Colonic mucosa (tissue), 4 donors: ENCODE measurements at regions not wholly inside any gene's neighbourhood (a gene's known extent, or its start where the extent isn't known, plus 50 kb on each side); places are given as distances from the start of the nearest gene placed in this dataset.

Experiments used
- DNase-seq: peaks from one replicate; pipeline ENCODE4 v3.0.0-alpha.2; 2020
- H3K27ac ChIP-seq: fragments of 200-600 bp; one replicate; pipeline ENCODE4 v1.8.0; 2021
- H3K27me3 ChIP-seq: fragments of 200-600 bp; one replicate; pipeline ENCODE4 v1.8.0; 2021
- H3K36me3 ChIP-seq: fragments of 200-600 bp; one replicate; pipeline ENCODE4 v1.8.0; 2021
- H3K4me1 ChIP-seq: fragments of 200-600 bp; one replicate; pipeline ENCODE4 v1.8.0; 2021; ENCODE audit warnings: mild to moderate bottlenecking
- H3K4me3 ChIP-seq: fragments of 200-600 bp; one replicate; pipeline ENCODE4 v1.8.0; 2021
- H3K9ac ChIP-seq, 2 donors: one replicate each; pipeline ENCODE4 v1.7.0; 2013; ENCODE audit warnings: control low read depth in 2 of 2, low read depth in 2 of 2, low read length in 2 of 2
- H3K9me3 ChIP-seq: fragments of 200-600 bp; one replicate; pipeline ENCODE4 v1.8.0; 2021
- CTCF ChIP-seq: fragments of 200-600 bp; IDR thresholded peaks from one replicate; pipeline ENCODE4 v1.8.0; 2022; ENCODE audit warnings: antibody characterized with exemption, mild to moderate bottlenecking
- intact Hi-C: fragments of 100-400 bp; cut with DNase I; formaldehyde crosslinking; loops from one replicate; pipeline ENCODE4 v1.14.1; 2022
- donor health status: healthy.
- donor health status: DM: no; HTN: no; CAD: no.
- donor health status: DM: no; HTN: no; CAD: no.

GRCh38 chr17:5843366-5844026 is 226.7 kb upstream of the WSCD1 start:
- H3K9ac ChIP-seq, result no peak overlapping the region
- H3K4me3 ChIP-seq, result no peak overlapping the region
- no peak for DNase-seq
- H3K27me3 ChIP-seq, result no peaks in the 10 kb centered on the region
- intact Hi-C loops, result no loop called here
- H3K4me1 ChIP-seq, result no peaks in the 10 kb centered on the region
- TF ChIP-seq CTCF, result no peak
- H3K36me3 ChIP-seq, result no peaks in the 10 kb centered on the region
- no peaks in the 10 kb centered on the region for H3K9me3 ChIP-seq
- no peak overlapping the region for H3K27ac ChIP-seq

DNA sequence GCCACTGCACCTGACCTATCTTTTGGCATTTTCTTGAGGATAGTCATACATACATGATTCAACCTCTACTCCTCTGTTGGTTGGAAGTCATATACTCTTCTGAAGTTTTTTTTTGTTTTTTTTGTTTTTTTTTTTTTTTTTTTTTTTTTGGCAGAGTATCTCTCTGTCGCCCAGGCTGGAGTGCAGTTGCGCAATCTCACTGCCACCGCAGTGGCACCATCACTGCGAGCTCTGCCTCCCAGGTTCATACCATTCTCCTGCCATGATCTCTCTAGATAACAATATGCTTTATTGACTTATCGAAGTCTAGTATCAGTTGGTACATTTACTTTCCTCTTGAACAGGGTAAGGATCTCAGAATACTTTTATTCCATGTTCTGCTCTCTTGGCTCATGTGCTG is 224.2 kb upstream of the WSCD1 start:
- Histone ChIP-seq H3K27me3 (no peaks in the 10 kb centered on the region), H3K9ac (no peak overlapping the region), H3K36me3 (no peaks in the 10 kb centered on the region), H3K4me3 (no peak overlapping the region), H3K27ac (no peak overlapping the region), H3K4me1 (no peaks in the 10 kb centered on the region), H3K9me3 (no peaks in the 10 kb centered on the region)
- DNase-seq, result no peak
- intact Hi-C loops, result no loop called here
- no peak for TF ChIP-seq CTCF

DNA sequence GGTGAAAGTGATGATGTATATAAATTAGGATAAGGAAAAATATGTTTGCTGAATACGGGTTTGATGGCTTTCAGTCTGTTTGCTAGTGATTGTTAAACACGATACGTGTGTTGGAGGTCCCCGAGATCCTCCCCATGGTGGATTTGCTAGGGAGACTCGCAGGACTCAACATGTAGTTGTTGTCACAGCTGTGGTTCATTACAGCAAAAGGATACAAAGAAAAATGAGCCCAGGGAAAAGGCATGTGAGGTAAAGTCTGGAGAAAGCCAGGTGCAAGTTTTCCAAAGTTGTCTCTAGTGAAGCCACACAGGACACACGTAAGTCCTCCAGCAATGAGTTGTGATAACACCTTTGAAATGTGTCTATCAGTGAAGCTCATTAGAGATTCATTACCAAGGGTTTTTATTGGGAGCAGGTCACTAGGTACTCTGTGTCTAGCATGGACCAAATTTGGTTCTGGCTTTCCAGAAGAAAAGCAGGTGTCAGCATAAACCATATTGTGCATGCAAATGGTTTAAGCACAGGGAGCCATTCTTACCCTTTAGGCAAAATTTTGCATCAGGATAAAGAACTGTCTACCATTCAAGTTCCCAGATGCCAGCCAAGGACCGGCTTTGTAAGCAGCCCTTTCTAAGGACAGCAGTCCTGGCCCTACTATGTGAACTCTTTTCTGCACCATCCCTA is 215.2 kb upstream of the WSCD1 start:
- no peak for DNase-seq
- intact Hi-C loops, result no loop called here
- no peaks in the 10 kb centered on the region for H3K27me3 ChIP-seq
- no peaks in the 10 kb centered on the region for H3K4me1 ChIP-seq
- H3K27ac ChIP-seq, result no peak overlapping the region
- no peaks in the 10 kb centered on the region for H3K36me3 ChIP-seq
- TF ChIP-seq CTCF, result no peak
- no peak overlapping the region for H3K9ac ChIP-seq
- H3K9me3 ChIP-seq, result no peaks in the 10 kb centered on the region
- H3K4me3 ChIP-seq, result no peak overlapping the region

- H3K9ac ChIP-seq, result no peak overlapping the region
- no peak for DNase-seq
- H3K4me1 ChIP-seq, result no peaks in the 10 kb centered on the region
- H3K27me3 ChIP-seq, result no peaks in the 10 kb centered on the region
- TF ChIP-seq CTCF, result no peak
- H3K9me3 ChIP-seq, result no peaks in the 10 kb centered on the region
- no peak overlapping the region for H3K4me3 ChIP-seq
- intact Hi-C loops, result no loop called here
- no peaks in the 10 kb centered on the region for H3K36me3 ChIP-seq
- no peak overlapping the region for H3K27ac ChIP-seq
These were observed 208.9 kb upstream of the WSCD1 start for GRCh38 chr17:5861246-5861645.

DNA sequence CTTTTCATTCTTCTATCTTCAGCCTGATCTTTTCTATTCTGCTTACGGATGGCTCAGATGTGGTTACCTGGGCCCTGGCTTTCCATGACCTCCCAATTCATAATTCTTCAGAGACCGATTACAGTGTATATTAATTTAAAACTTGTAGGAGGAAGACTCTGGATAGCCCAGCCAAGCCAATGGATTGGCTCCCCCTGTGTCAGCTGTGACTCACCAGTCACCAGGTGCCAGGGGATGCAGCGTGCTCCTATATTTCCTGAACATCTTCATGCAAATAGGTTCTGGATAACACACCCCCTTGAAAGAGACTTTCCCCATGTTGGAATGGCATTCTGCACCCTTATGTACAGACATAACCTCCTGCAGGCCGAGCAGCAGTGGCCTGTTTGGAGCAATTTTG is 208.3 kb upstream of the WSCD1 start:
- Histone ChIP-seq H3K36me3 (no peaks in the 10 kb centered on the region), H3K9ac (no peak overlapping the region), H3K4me1 (no peaks in the 10 kb centered on the region), H3K27ac (no peak overlapping the region), H3K27me3 (no peaks in the 10 kb centered on the region), H3K9me3 (no peaks in the 10 kb centered on the region), H3K4me3 (no peak overlapping the region)
- no peak for TF ChIP-seq CTCF
- no peak for DNase-seq
- intact Hi-C loops, result no loop called here
